ENCODE measurements at regions not wholly inside any gene's neighbourhood (a gene's known extent, or its start where the extent isn't known, plus 50 kb on each side); places are given as distances from the start of the nearest gene placed in this dataset.

GRCh38 chr2:220293966-220294365 is 666.5 kb downstream of the SLC4A3 start:
- Histone ChIP-seq H3K4me3 (no peak overlapping the region), H3K27me3 (no peaks in the 10 kb centered on the region), H3K9me3 (replicated peaks in 1 of 3) (no peaks in the 10 kb centered on the region), H3K36me3 (replicated peaks in 1 of 2) (no peaks in the 10 kb centered on the region), H3K27ac (no peak overlapping the region), H3K4me1 (replicated peaks in 1 of 2) (no peaks in the 10 kb centered on the region)
- intact Hi-C loops (cut with DNase I): no loop called here
- WGBS, 4 donors: 85 to 90% (median 87%) methylated on average over 1 of the region's 1 CpG
- TF ChIP-seq POLR2A (IDR thresholded peaks at IDR 0.05): no peak
- TF ChIP-seq CTCF (IDR thresholded peaks at IDR 0.05): no peak
- DNase-seq: no peak

- no peak for TF ChIP-seq POLR2A (IDR thresholded peaks at IDR 0.05)
- TF ChIP-seq CTCF (IDR thresholded peaks at IDR 0.05): no peak
- DNase-seq: no peak
- no peaks in the 10 kb centered on the region for H3K4me1 ChIP-seq (replicated peaks in 1 of 2)
- H3K27me3 ChIP-seq: no peaks in the 10 kb centered on the region
- no peak overlapping the region for H3K4me3 ChIP-seq
- WGBS, 4 donors: 15 to 27% (median 19%) methylated on average over 2 of the region's 2 CpGs
- no peak overlapping the region for H3K27ac ChIP-seq
- H3K36me3 ChIP-seq (replicated peaks in 1 of 2): no peaks in the 10 kb centered on the region
- no peaks in the 10 kb centered on the region for H3K9me3 ChIP-seq (replicated peaks in 1 of 3)
- intact Hi-C loops (cut with DNase I): no loop called here
These were observed 668.7 kb downstream of the SLC4A3 start for GRCh38 chr2:220296174-220296573.

- no peak overlapping the region for H3K4me3 ChIP-seq
- DNase-seq: no peak
- intact Hi-C loops (cut with DNase I): no loop called here
- H3K36me3 ChIP-seq (replicated peaks in 1 of 2): no peaks in the 10 kb centered on the region
- no peaks in the 10 kb centered on the region for H3K9me3 ChIP-seq (replicated peaks in 1 of 3)
- no peaks in the 10 kb centered on the region for H3K27me3 ChIP-seq
- no peaks in the 10 kb centered on the region for H3K4me1 ChIP-seq (replicated peaks in 1 of 2)
- WGBS, 4 donors: 78 to 83% (median 81%) methylated on average over 2 of the region's 2 CpGs
- H3K27ac ChIP-seq: no peak overlapping the region
- TF ChIP-seq CTCF (IDR thresholded peaks at IDR 0.05): no peak
- TF ChIP-seq POLR2A (IDR thresholded peaks at IDR 0.05): no peak
These were observed 669.7 kb downstream of the SLC4A3 start for GRCh38 chr2:220297093-220297492.

GRCh38 chr2:220300806-220301205 is 673.4 kb downstream of the SLC4A3 start:
- Histone ChIP-seq H3K9me3 (replicated peaks in 1 of 3) (no peaks in the 10 kb centered on the region), H3K4me3 (no peak overlapping the region), H3K36me3 (replicated peaks in 1 of 2) (no peaks in the 10 kb centered on the region), H3K27me3 (no peaks in the 10 kb centered on the region), H3K27ac (no peak overlapping the region), H3K4me1 (replicated peaks in 1 of 2) (no peaks in the 10 kb centered on the region)
- TF ChIP-seq CTCF (IDR thresholded peaks at IDR 0.05) (no peak), POLR2A (IDR thresholded peaks at IDR 0.05) (no peak)
- 69 to 81% (median 76%) methylated on average over 3 of the region's 3 CpGs for WGBS, 4 donors
- intact Hi-C loops (cut with DNase I): no loop called here
- no peak for DNase-seq
